IPS DF 6.9 (cell line): ENCODE measurements at regions not wholly inside any gene's neighbourhood (a gene's known extent, or its start where the extent isn't known, plus 50 kb on each side); places are given as distances from the start of the nearest gene placed in this dataset.
"Not testable (repeated sequence)": the region's sequence is repeated elsewhere in the genome, so short reads cannot be mapped to it uniquely, and the experiment has no call there.

Source experiments
- DNase-seq: peaks from one replicate; pipeline ENCODE4 v3.0.0-alpha.2; 2013; ENCODE audit warnings: low read depth, low spot score
- H3K27ac ChIP-seq: one replicate; pipeline ENCODE4 v1.5.1; 2013; ENCODE audit warnings: low read length, control low read depth
- H3K27me3 ChIP-seq: 2 replicates; pipeline ENCODE4 v1.6.1; 2013; ENCODE audit warnings: mild to moderate bottlenecking, low read length; ENCODE audit not compliant: control insufficient read depth, insufficient read depth
- H3K36me3 ChIP-seq: 2 replicates; pipeline ENCODE4 v1.6.1; 2013; ENCODE audit warnings: low read length; ENCODE audit not compliant: control insufficient read depth, insufficient read depth
- H3K4me1 ChIP-seq: 2 replicates; pipeline ENCODE4 v1.6.1; 2013; ENCODE audit warnings: low read length; ENCODE audit not compliant: control insufficient read depth, insufficient read depth
- H3K4me3 ChIP-seq: 2 replicates; pipeline ENCODE4 v1.5.1; 2013; ENCODE audit warnings: mild to moderate bottlenecking, low read length
- H3K9me3 ChIP-seq: 2 replicates; pipeline ENCODE4 v1.6.1; 2013; ENCODE audit warnings: low read length, inconsistent platforms; ENCODE audit not compliant: control insufficient read depth, insufficient read depth
- WGBS: extraction: QIAGEN DNeasy Blood & Tissue Kit; methylation state at CpG from one replicate; pipeline ENCODE4 v1.1.7; 2013; ENCODE audit warnings: mixed read lengths, missing lambda C conversion rate; ENCODE audit not compliant: insufficient read length, insufficient coverage; 5-methylcytosine and 5-hydroxymethylcytosine counted together

- no peak overlapping the region for H3K27ac ChIP-seq
- no peaks in the 10 kb centered on the region for H3K4me1 ChIP-seq
- H3K36me3 ChIP-seq, result no peaks in the 10 kb centered on the region
- no CpG with 5 or more reads among the region's 2 CpGs for WGBS
- DNase-seq, result no peak
- H3K27me3 ChIP-seq, result no peaks in the 10 kb centered on the region
- no peak overlapping the region for H3K4me3 ChIP-seq
- H3K9me3 ChIP-seq, result no peaks in the 10 kb centered on the region
These were observed 806.3 kb downstream of the DIPK2A start for GRCh38 chr3:144777906-144778305.

GRCh38 chr3:144791034-144791433 lies 819.4 kb downstream of the DIPK2A start:
- no peaks in the 10 kb centered on the region for H3K27me3 ChIP-seq
- no peak for DNase-seq
- H3K4me1 ChIP-seq, result no peaks in the 10 kb centered on the region
- WGBS, result no CpG with 5 or more reads among the region's 10 CpGs
- no peaks in the 10 kb centered on the region for H3K36me3 ChIP-seq
- no peak overlapping the region for H3K4me3 ChIP-seq
- no peaks in the 10 kb centered on the region for H3K9me3 ChIP-seq
- H3K27ac ChIP-seq, result no peak overlapping the region

GRCh38 chr3:144801890-144802289 lies 830.3 kb downstream of the DIPK2A start:
- H3K9me3 ChIP-seq, result no peaks in the 10 kb centered on the region
- DNase-seq, result no peak
- H3K27ac ChIP-seq, result no peak overlapping the region
- no CpG with 5 or more reads among the region's 1 CpG for WGBS
- no peaks in the 10 kb centered on the region for H3K4me1 ChIP-seq
- no peaks in the 10 kb centered on the region for H3K36me3 ChIP-seq
- no peaks in the 10 kb centered on the region for H3K27me3 ChIP-seq
- no peak overlapping the region for H3K4me3 ChIP-seq

GRCh38 chr3:144809380-144809779 lies 837.8 kb downstream of the DIPK2A start:
- H3K36me3 ChIP-seq, result no peaks in the 10 kb centered on the region
- DNase-seq, result no peak
- no peak overlapping the region for H3K27ac ChIP-seq
- no peaks in the 10 kb centered on the region for H3K27me3 ChIP-seq
- no peak overlapping the region for H3K4me3 ChIP-seq
- WGBS, result no CpG with 5 or more reads among the region's 1 CpG
- no peaks in the 10 kb centered on the region for H3K9me3 ChIP-seq
- no peaks in the 10 kb centered on the region for H3K4me1 ChIP-seq

- H3K4me1 ChIP-seq, result no peaks in the 10 kb centered on the region
- no peak overlapping the region for H3K4me3 ChIP-seq
- no peaks in the 10 kb centered on the region for H3K27me3 ChIP-seq
- H3K36me3 ChIP-seq, result no peaks in the 10 kb centered on the region
- no peaks in the 10 kb centered on the region for H3K9me3 ChIP-seq
- no peak for DNase-seq
- H3K27ac ChIP-seq, result no peak overlapping the region
- WGBS, result no CpG with 5 or more reads among the region's 1 CpG
These were observed 838.5 kb downstream of the DIPK2A start for GRCh38 chr3:144810160-144810559.

- Histone ChIP-seq H3K4me3 (no peak overlapping the region), H3K27me3 (no peaks in the 10 kb centered on the region), H3K27ac (no peak overlapping the region), H3K36me3 (no peaks in the 10 kb centered on the region), H3K9me3 (no peaks in the 10 kb centered on the region), H3K4me1 (no peaks in the 10 kb centered on the region)
- DNase-seq, result no peak
- no CpG with 5 or more reads among the region's 3 CpGs for WGBS
These were observed 844.0 kb downstream of the DIPK2A start for GRCh38 chr3:144815655-144816054.

GRCh38 chr3:144816323-144816722 lies 844.7 kb downstream of the DIPK2A start:
- H3K4me3 ChIP-seq, result no peak overlapping the region
- H3K27me3 ChIP-seq, result no peaks in the 10 kb centered on the region
- no peak for DNase-seq
- WGBS, result no CpG with 5 or more reads among the region's 2 CpGs
- no peak overlapping the region for H3K27ac ChIP-seq
- H3K4me1 ChIP-seq, result no peaks in the 10 kb centered on the region
- no peaks in the 10 kb centered on the region for H3K36me3 ChIP-seq
- H3K9me3 ChIP-seq, result no peaks in the 10 kb centered on the region

GRCh38 chr3:144818973-144819372 lies 847.4 kb downstream of the DIPK2A start:
- H3K4me3 ChIP-seq, result no peak overlapping the region
- no peaks in the 10 kb centered on the region for H3K27me3 ChIP-seq
- no peaks in the 10 kb centered on the region for H3K36me3 ChIP-seq
- H3K9me3 ChIP-seq, result no peaks in the 10 kb centered on the region
- H3K4me1 ChIP-seq, result no peaks in the 10 kb centered on the region
- DNase-seq, result no peak
- H3K27ac ChIP-seq, result no peak overlapping the region

- H3K4me3 ChIP-seq, H3K27ac ChIP-seq, H3K27me3 ChIP-seq, H3K4me1 ChIP-seq, H3K9me3 ChIP-seq, H3K36me3 ChIP-seq, DNase-seq: not testable (repeated sequence)
- no CpG with 5 or more reads among the region's 2 CpGs for WGBS
These were observed 848.6 kb downstream of the DIPK2A start for GRCh38 chr3:144820232-144820631.

- no peaks in the 10 kb centered on the region for H3K4me1 ChIP-seq
- no peaks in the 10 kb centered on the region for H3K36me3 ChIP-seq
- no peaks in the 10 kb centered on the region for H3K27me3 ChIP-seq
- no peaks in the 10 kb centered on the region for H3K9me3 ChIP-seq
- no peak overlapping the region for H3K4me3 ChIP-seq
- no peak overlapping the region for H3K27ac ChIP-seq
- no peak for DNase-seq
These were observed 849.1 kb downstream of the DIPK2A start for GRCh38 chr3:144820726-144821125.

GRCh38 chr3:144821583-144821982 lies 850.0 kb downstream of the DIPK2A start:
- Histone ChIP-seq H3K9me3 (no peaks in the 10 kb centered on the region), H3K4me1 (no peaks in the 10 kb centered on the region), H3K27me3 (no peaks in the 10 kb centered on the region), H3K36me3 (no peaks in the 10 kb centered on the region), H3K4me3 (no peak overlapping the region), H3K27ac (no peak overlapping the region)
- DNase-seq, result no peak
- no CpG with 5 or more reads among the region's 1 CpG for WGBS
